Psoas muscle (tissue), 7 donors: ENCODE measurements at regions not wholly inside any gene's neighbourhood (a gene's known extent, or its start where the extent isn't known, plus 50 kb on each side); places are given as distances from the start of the nearest gene placed in this dataset.
"Not testable (repeated sequence)": the region's sequence is repeated elsewhere in the genome, so short reads cannot be mapped to it uniquely, and the experiment has no call there.

ENCODE experiments used
- ATAC-seq, 4 donors: fragments of 200-7000 bp; cut with Tn5 transposase; one replicate each; pipeline ENCODE4 v1.9.1; 2020; ENCODE audit warnings: moderate library complexity in 3 of 4, mild to moderate bottlenecking in 2 of 4
- DNase-seq, 2 donors: peaks; one replicate each; pipeline ENCODE4 v3.0.0-alpha.2; 2020
- H3K27ac ChIP-seq: fragments of 200-600 bp; one replicate; pipeline ENCODE4 v1.8.0; 2022
- H3K27me3 ChIP-seq, 3 donors: fragments of 200-600 bp in 1 of 3; one replicate each; pipeline versions ENCODE4 v1.6.1 to v1.8.0; 2013 to 2022; ENCODE audit warnings: low read length in 2 of 3, mild to moderate bottlenecking in 2 of 3, moderate library complexity in 1 of 3; ENCODE audit not compliant: insufficient read depth in 3 of 3
- H3K36me3 ChIP-seq, 2 donors: fragments of 200-600 bp in 1 of 2; one replicate each; pipeline versions ENCODE4 v1.6.1 to v1.8.0; 2013 to 2022; ENCODE audit warnings: low read depth in 1 of 2, mild to moderate bottlenecking in 1 of 2, moderate library complexity in 1 of 2; ENCODE audit not compliant: insufficient read depth in 1 of 2
- H3K4me1 ChIP-seq: fragments of 200-600 bp; one replicate; pipeline ENCODE4 v1.8.0; 2022
- H3K4me3 ChIP-seq: fragments of 200-600 bp; one replicate; pipeline ENCODE4 v1.8.0; 2022; ENCODE audit warnings: mild to moderate bottlenecking
- H3K9me3 ChIP-seq: fragments of 200-600 bp; one replicate; pipeline ENCODE4 v1.8.0; 2022
- WGBS, 3 donors: extraction: QIAGEN DNeasy Blood & Tissue Kit; methylation state at CpG; one replicate each; pipeline versions ENCODE4 v1.1.6 to v1.1.7; 2013; 5-methylcytosine and 5-hydroxymethylcytosine counted together
- intact Hi-C, 2 donors: fragments of 100-400 bp; cut with DNase I; formaldehyde crosslinking; loops; one replicate each; pipeline versions ENCODE4 v1.11.0 to v1.14.2; 2022
- TF ChIP-seq, protein P1 (sequence below): fragments of 200-600 bp; IDR thresholded peaks from one replicate; pipeline ENCODE4 v1.8.0; 2022; ENCODE audit warnings: antibody characterized with exemption
- donor health status: healthy with polysubstance abuse.
- donor health status: DM: no; HTN: no; CAD: no; lungs with moderate emphysema.
- donor health status: Bipolar disorder and iron deficiency.
- donor health status: healthy.
- donor health status: DM: yes; HTN: yes; CAD: no.
- donor health status: DM: no; HTN: no; CAD: no.
- donor health status: DM: yes; HTN: yes; CAD: no.

DNA sequence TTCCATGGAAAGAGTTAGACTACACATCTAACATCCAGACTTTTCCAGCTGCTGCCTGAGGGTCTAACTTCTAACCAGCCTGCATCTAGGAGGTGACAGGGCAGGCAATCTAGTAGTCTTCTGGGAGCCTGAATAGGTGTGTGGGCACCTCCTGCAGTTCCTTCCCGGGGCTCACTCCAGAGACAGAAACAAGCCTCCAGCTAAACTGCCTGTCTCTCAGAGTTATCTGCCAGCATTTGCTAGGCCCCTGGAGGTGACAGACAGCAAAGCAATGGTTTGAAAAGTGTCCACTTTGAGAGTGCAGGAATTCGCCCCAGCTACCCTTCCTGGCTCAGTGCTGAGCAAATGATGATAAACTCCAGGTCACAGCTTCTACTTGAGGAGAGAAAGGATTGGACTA lies 240.5 kb upstream of the PRSS16 start:
- ATAC-seq (no peak), DNase-seq (no peak)
- no peaks in the 10 kb centered on the region for H3K9me3 ChIP-seq
- no peaks in the 10 kb centered on the region for H3K27me3 ChIP-seq
- intact Hi-C loops, result no loop called here
- no peaks in the 10 kb centered on the region for H3K4me1 ChIP-seq
- H3K36me3 ChIP-seq, result no peaks in the 10 kb centered on the region
- no peak overlapping the region for H3K27ac ChIP-seq
- WGBS, 3 donors, result 44 to 50% (median 45%) methylated on average over 2 of the region's 2 CpGs
- TF ChIP-seq, protein P1, sequence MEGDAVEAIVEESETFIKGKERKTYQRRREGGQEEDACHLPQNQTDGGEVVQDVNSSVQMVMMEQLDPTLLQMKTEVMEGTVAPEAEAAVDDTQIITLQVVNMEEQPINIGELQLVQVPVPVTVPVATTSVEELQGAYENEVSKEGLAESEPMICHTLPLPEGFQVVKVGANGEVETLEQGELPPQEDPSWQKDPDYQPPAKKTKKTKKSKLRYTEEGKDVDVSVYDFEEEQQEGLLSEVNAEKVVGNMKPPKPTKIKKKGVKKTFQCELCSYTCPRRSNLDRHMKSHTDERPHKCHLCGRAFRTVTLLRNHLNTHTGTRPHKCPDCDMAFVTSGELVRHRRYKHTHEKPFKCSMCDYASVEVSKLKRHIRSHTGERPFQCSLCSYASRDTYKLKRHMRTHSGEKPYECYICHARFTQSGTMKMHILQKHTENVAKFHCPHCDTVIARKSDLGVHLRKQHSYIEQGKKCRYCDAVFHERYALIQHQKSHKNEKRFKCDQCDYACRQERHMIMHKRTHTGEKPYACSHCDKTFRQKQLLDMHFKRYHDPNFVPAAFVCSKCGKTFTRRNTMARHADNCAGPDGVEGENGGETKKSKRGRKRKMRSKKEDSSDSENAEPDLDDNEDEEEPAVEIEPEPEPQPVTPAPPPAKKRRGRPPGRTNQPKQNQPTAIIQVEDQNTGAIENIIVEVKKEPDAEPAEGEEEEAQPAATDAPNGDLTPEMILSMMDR, result no peak
- no peak overlapping the region for H3K4me3 ChIP-seq

DNA sequence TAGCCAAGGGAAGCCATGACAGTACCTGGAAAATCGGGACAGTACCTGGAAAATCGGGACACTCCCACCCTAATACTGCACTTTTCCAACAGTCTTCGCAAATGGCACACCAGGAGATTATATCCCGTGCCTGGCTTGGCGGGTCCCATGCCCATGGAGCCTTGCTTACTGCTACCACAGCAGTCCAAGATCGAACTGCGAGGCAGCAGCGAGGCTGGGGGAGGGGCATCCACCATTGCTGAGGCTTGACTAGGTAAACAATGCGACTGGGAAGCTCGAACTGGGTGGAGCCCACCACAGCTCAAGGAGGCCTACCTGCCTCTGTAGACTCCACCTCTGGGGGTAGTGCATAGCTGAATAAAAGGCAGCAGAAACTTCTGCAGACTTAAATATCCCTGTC lies 238.9 kb upstream of the PRSS16 start:
- intact Hi-C loops, H3K27me3 ChIP-seq, H3K9me3 ChIP-seq, H3K4me1 ChIP-seq, H3K36me3 ChIP-seq, H3K27ac ChIP-seq, H3K4me3 ChIP-seq, ATAC-seq: not testable (repeated sequence)
- peak in 1 of 2 donors; percentile 35 for DNase-seq
- 92 to 95% (median 93%) methylated on average over 10 of the region's 10 CpGs for WGBS, 3 donors

DNA sequence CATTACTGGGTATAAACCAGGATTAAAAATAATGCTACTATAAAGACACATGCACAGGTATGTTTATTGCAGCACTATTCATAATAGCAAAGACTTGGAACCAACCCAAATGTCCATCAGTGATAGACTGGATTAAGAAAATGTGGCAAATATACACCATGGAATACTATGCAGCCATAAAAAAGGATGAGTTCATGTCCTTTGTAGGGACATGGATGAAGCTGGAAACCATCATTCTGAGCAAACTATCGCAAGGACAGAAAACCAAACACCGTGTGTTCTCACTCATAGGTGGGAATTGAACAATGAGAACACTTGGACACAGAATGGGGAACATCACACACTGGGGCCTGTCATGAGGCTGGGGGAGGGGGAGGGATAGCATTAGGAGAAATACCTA lies 233.4 kb upstream of the PRSS16 start:
- H3K36me3 ChIP-seq, H3K4me3 ChIP-seq, H3K27me3 ChIP-seq, ATAC-seq, H3K4me1 ChIP-seq, H3K27ac ChIP-seq, DNase-seq, intact Hi-C loops: not testable (repeated sequence)
- WGBS, 3 donors, result 89 to 100% (median 95%) methylated on average over 1 to 2 of the region's 2 CpGs
- H3K9me3 ChIP-seq, result peaks cover 22% of the 10 kb centered on the region

DNA sequence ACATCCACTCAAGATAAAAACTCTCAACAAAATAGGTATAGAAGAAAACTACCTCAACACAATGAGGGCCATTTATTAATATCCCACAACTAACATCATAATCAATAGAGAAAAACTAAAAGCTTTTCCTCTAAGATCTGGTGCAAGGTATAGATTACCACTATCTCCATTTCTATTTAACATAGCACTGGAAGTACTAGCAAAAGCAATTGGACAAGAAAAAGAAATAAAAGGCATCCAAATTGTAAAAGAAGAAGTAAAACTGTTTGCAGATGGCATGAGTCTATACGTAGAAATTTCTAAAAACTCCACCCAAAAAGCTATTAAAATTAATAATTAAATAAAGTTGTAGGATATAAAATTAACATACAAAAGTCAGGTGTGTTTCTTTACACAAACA lies 230.8 kb upstream of the PRSS16 start:
- TF ChIP-seq, protein P1, result no peak
- DNase-seq (no peak), ATAC-seq (no peak)
- H3K4me3 ChIP-seq, result no peak overlapping the region
- H3K27ac ChIP-seq, result no peak overlapping the region
- intact Hi-C loops, result no loop called here
- no peaks in the 10 kb centered on the region for H3K4me1 ChIP-seq
- no peaks in the 10 kb centered on the region for H3K36me3 ChIP-seq
- peaks cover 22% of the 10 kb centered on the region for H3K9me3 ChIP-seq
- no peaks in the 10 kb centered on the region for H3K27me3 ChIP-seq
- WGBS, 3 donors, result 0 to 50% (median 42%) methylated on average over 1 of the region's 1 CpG

DNA sequence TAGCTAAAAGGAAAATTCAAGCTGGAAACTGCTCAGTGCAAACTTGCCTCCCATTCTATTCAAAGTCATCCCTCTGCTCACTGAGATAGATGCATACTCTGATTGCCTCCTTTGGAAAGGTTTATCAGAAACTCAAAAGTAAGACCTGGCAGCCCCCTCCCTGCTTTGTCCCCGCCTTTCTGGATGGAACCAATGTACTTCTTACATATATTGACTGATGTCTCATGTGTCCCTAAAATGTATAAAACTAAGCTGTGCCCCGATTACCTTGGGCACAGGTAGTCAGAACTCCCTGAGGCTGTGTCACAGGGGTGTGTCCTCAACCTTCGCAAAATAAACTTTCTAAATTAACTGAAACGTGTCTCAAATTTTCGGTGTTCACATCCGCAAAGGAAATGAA lies 229.1 kb upstream of the PRSS16 start:
- ATAC-seq, DNase-seq, H3K4me1 ChIP-seq, H3K27ac ChIP-seq, H3K36me3 ChIP-seq, H3K27me3 ChIP-seq, intact Hi-C loops, H3K4me3 ChIP-seq: not testable (repeated sequence)
- peaks cover 22% of the 10 kb centered on the region for H3K9me3 ChIP-seq
- WGBS, 3 donors, result 95 to 97% (median 95%) methylated on average over 6 of the region's 6 CpGs

DNA sequence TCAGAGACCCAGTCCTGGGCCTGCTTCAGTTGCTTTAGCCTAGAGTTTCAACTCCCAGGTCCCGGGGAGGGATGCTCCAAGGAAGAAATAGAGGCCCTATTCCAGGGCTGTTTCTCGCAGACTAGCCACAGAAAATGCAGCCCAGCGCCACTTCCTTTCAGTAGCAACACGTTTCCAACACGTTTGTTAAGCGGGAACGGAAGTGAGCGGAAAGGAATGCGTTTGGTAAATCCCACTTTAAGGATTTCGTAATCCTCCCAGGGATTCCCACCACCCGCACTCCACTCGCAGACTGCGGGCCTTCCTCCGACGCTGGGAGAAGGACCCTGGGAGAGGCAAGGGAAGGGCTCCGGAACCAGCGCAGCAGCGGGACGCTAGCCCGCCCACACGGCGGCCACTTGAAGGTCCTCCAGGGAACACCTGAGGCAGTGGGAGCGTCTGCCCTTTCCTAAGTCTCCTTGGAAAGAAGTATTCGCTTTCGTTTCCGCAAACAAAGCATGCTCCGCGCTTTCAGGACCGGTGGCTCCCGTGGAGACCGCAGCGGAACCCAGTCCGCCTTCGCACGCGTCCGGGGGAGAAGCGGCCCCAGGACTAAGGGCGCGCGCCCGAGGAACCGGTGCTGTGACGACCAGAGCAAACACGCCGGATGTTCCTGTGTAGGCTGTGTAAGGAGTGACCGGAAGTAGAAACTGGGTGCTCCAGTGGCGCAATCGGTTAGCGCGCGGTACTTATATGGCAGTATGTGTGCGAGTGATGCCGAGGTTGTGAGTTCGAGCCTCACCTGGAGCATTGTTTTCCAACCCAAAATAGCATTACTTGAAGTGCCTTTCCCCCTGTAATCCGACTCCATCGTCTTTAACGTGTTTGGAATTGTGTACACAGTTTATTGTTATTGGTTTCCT lies 227.6 kb upstream of the PRSS16 start:
- TF ChIP-seq, protein P1, result no peak
- Histone ChIP-seq H3K36me3 (no peaks in the 10 kb centered on the region), H3K4me1 (no peaks in the 10 kb centered on the region), H3K27ac (peak overlapping the region; percentile 83), H3K27me3 (no peaks in the 10 kb centered on the region), H3K9me3 (peaks cover 22% of the 10 kb centered on the region), H3K4me3 (peak overlapping the region; percentile 76)
- intact Hi-C loops, result no loop called here
- DNase-seq, result peak; percentile 85 to 88
- ATAC-seq, result peak; percentile 95 to 99 (median 98)
- WGBS, 3 donors, result 1 to 2% (median 2%) methylated on average over 58 of the region's 58 CpGs
